GM19438 (cell line): ENCODE measurements at regions not wholly inside any gene's neighbourhood (a gene's known extent, or its start where the extent isn't known, plus 50 kb on each side); places are given as distances from the start of the nearest gene placed in this dataset.
A peak's percentile ranks its signal among the peaks of the same experiment; 100 is the strongest.

Experiments used
- ATAC-seq: cut with Tn5 transposase; IDR thresholded peaks from one replicate; pipeline ENCODE4 v1.9.1; 2021; ENCODE audit warnings: low read depth; ENCODE audit not compliant: unreplicated experiment

DNA sequence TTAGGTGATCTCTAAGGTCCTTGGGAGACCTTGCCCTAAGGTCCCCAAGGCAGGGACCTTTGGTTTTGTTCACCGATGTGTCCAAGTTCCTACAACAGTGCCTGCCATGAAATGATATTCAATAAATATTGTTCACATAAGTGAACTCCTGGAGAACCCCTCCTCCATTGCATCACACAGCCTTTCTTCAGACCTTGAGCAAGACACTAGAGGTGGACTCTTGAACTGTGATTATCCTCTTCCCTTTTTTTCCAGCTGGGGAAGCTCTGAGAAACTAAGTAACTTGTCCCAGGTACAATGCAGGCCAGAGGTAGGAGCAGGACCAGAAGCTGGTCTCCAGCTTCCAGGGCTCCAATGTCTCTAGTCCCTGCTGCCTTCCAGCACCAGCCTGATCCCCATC lies 76.6 kb upstream of the LMO1 start:
- ATAC-seq: no peak

- no peak for ATAC-seq
These were observed 75.9 kb upstream of the LMO1 start for GRCh38 chr11:8339592-8340022.

DNA sequence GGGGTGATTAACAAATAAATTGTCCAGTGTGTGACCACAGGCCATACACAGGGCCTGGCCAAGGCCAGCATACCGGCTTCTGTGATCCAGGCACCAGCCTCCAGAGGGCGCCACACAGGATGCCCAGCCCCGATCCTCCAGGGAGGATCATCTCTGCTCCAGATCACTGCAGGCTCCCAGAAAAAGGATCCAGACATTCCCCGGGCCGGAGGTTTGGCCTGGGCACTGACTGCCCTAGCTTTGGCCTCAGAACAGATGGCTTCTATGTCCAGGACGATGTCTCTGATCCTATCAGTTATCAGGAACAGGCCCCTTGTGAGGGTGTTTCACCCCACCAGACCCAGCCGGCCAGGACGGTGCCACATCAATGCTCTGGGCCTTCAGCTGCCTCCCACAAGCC lies 74.5 kb upstream of the LMO1 start:
- ATAC-seq: peak; percentile 76

DNA sequence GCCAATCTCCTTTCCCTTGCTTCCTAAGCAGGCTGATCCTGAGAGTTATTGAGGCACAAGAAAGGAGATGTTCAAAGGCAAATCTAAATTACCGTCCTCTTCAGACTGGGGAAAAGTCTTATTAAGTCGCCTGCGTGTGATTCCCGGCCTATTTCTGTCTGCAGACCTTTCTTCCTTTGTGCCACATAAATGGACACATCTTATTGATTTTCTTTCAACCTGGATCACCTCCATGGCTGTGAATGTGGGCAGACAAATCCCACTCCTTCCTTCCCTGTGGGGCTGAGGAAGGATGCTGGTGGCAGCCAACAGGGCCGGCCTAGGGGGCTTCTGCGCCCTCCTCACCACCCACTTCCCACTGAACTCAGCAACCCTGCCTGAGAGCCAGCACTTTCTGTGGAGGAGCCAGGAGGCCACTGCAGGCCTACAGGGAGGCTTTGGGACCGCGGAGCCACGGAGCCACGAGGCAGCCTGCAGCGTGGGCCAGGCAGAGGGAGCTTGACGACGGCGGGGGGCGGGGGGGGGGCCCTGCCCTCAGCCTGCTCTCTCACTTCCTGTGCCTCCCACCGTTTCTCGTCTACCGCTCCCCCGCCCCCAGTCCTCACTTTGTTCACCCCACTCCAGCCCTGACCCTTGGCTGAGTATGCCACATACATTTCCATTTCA lies 73.6 kb upstream of the LMO1 start:
- ATAC-seq: no peak

GRCh38 chr11:8336356-8337129 lies 72.9 kb upstream of the LMO1 start:
- ATAC-seq: no peak

- ATAC-seq: no peak
These were observed 72.0 kb upstream of the LMO1 start for GRCh38 chr11:8335683-8336082.

DNA sequence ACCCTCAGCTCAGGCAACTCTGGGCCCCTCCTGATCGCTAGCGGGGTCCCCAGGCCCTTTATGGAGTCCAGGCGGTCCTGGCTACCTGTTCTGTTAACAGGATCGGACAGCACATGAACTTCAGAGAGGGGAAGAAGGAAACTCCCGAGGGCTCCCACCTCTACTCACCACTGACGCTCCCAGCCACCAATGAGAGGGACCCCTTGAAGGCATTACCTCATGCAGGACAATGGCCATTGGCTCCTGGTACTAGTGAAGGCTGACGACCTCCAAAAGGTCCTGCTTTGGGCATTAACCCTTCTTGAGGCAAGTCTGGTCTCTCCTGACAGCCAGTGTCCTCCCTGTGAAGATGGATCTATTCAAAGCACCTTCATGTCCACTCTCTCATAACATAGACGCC lies 71.5 kb upstream of the LMO1 start:
- ATAC-seq: no peak

GRCh38 chr11:8333811-8334401 lies 70.2 kb upstream of the LMO1 start:
- ATAC-seq: no peak

DNA sequence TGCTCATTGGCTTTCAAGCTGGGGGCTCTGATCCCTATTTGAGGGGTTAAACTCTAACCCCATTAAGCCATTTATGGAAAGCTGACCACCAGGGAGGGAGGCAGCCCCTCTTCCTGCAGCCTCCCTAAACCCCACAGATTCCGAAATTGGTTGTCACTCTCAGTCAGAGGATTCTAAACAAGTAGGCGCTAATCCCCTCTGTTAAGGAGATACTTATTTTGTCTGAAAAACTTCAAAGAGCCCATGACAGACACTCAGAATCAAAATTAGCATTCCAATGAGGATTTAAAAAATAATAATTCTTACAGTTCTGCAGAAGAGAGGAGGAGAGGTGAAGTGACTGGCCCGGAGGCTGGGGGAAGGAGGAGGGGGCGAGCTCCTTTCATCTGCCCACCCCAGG lies 69.7 kb upstream of the LMO1 start:
- no peak for ATAC-seq

DNA sequence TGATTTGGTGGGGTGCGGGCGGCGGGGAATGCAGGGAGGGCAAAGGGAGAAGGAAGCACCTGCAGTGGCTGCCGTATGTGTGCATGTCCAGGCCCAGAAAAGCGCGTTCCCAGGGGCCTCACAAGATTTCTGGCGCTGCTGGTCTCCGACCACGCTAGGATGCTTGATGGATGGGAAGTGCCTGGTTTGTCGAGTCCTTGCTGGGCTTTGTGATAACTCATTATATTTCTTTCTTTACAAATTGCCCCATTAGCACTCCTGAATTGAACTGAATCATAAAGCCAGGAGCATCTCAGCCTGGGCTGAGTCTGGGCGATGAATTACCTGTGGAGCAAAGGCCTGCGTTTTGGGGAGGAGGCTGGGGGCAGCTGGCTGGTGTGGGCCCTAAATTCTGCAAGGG lies 69.2 kb upstream of the LMO1 start:
- no peak for ATAC-seq

DNA sequence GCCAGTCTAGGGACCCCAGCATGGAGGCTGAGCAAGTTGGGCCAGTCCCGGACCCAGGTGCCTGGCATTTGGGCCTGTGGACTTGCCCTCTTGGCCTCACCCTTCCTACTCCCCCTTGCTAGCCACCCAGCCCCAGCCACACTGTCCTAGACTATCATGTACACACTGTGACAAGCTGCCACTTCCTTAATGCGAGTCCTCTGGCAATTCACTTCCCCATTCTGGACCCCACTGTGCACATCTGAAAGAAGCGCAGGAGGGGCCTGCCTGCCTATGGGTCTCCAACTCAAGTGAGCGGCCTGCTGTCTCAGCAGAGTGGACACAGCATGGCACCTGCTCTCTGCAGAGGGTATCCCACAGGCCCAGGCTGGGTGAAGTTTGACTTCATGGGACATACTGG lies 68.5 kb upstream of the LMO1 start:
- ATAC-seq: no peak

DNA sequence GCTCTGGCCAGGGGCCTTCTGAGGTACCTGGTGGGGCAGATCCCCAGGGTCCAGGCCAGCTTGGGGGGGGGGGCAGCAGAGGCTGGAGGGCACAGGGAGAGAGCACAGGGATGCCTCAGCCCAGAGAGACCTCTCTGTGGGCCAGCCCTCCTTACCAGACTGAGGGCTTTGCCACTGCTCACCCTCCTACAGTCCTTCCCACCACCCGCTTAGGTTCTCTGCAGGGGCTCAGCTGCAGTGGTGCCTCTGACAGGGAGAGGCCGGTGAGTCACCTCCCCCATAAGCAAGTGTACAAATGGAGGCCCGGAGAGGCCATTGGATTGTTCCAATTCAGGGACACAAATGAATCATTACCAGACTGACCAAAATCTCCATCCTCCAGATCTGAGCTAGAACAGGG lies 68.1 kb upstream of the LMO1 start:
- no peak for ATAC-seq

DNA sequence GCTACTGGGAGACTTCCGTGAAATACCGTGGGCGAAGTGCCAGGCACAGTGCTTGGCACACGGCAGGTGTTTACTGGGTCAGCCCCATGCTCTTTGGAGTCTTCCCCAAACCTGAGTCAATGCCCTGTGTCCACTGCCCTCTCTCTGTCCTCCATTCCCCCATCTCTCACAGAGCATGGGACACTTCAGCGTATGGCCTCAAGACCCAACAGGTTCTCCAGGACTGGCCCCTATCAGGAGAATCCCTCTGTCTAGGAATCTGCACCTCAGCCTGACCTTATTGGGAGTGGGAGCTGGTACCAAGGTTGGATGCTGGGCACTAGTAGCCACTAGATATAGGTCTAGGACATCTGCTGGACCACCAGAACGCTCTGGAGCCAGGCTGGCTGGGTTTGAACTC lies 67.2 kb upstream of the LMO1 start:
- no peak for ATAC-seq

DNA sequence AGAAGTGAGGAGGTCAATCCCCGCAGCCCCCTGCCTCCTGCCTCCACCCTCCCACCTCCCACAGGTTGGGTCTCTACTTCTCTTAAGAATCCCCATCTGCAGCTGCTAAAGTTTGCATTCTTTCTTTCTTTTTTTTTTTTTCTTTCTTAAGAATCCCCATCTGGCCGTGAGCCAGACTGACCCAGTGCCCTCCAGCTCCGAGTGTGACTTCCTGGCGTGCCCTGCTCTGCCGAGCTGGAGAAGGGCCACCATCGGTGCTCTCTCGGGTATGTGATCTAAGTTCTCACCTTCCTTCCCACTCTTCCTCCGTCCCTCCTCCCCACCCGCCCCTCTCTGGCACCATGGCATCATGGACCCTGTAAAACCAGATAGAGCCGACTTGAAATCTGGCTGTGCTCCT lies 66.7 kb upstream of the LMO1 start:
- ATAC-seq: no peak

- no peak for ATAC-seq
These were observed 66.2 kb upstream of the LMO1 start for GRCh38 chr11:8329847-8330361.

DNA sequence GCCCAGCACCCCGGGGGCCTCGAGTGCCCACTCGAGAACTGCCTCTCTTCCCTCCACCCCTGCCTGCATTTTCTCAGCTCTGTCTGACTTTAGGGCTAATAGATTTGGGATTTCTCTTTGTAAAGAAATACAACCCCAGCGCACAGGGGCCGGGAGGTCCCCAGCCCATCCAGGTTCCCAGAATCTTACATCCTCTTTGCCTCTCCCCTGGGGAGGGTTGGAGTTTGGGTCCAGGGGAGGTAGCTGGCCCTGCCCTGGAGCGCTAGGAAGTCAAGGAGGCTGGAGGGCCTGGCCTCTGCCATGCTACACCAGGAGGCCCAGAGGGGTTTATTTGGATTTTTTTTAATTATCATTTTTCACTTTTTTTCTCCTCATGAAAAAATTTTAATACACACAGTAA lies 65.7 kb upstream of the LMO1 start:
- no peak for ATAC-seq

- peak; percentile 73 for ATAC-seq
These were observed 65.2 kb upstream of the LMO1 start for GRCh38 chr11:8328848-8329330.

- peak; percentile 4 for ATAC-seq
These were observed 64.6 kb upstream of the LMO1 start for GRCh38 chr11:8328231-8328794.

DNA sequence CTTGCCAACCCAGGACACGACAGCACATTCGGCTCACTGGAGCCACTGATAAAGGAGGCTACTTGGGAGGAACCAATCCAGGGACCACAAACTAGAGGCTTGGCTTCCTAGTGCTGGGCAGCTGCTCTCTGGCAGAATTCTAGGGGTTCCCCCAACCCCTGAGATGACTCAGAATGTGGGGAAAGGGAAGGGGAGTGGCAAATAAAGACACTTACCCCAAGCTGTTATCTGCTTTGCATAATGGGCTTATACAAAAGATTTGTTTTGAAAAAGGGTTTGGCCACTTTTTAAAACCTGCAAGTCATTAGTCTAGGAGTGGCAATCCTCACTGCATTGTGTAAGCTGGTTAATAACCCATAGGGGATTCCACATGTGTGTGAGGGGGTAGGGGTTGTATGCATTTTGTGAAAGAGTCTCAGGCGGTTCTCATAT lies 64.1 kb upstream of the LMO1 start:
- peak; percentile 63 for ATAC-seq

GRCh38 chr11:8326337-8326736 lies 62.7 kb upstream of the LMO1 start:
- no peak for ATAC-seq

DNA sequence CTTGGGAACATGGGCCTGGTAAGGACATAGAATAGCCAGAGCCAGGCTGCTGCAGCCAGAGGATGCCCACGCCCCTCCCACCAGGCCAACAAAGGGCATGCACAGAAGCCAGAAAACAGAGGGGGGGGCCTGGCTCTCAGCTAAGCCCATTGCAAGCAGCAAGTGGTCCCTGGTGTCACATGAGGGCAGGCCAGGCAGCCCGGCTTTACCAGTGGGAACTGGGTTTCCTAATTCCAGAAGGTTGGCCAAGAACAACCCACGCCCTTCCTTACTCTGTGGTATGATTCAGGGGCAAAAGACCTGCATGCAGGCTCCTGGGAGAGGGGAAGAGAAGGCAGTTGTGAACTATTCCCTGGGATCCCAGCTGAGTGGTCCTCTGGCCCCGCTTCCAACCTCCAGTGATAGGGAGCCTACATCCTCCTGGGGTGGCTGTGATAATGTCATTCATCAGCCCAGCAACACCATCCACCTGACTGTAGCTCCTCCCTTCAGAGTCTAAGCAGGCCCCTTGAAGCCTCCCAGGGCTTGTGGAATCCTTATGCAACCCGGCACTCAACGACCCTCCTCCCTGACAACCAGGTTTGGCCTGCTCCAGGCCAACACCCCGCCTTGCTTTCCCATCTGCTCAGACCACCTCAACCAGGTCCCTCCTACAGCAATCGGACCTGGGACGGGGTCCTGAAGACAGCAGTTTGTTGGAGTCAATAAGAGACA lies 62.1 kb upstream of the LMO1 start:
- ATAC-seq: no peak
